Hepatic stellate cell (primary cell): ENCODE measurements at regions not wholly inside any gene's neighbourhood (a gene's known extent, or its start where the extent isn't known, plus 50 kb on each side); places are given as distances from the start of the nearest gene placed in this dataset.

Experiments used
- DNase-seq: peaks from one replicate; pipeline ENCODE4 v3.0.0; 2011; ENCODE audit warnings: low spot score

DNA sequence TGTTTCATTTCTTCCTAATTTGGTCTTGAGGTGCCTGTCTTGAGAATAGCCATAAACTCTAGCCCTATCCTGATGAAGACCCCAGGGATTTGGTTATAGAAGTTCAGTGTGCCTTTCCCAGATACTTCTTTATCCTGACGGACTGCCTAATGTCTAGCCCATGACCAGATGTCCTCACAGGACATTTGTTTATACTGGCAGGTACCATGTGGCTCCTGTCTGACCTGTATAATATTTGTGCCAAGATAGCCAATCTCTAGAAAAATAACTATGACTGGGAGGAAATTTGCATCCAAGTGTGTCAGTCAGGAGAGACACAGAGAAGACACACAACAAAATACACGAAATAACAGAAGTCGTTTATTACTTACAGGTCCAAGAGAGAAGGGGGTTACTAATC is 69.2 kb upstream of the MIR17HG start:
- DNase-seq: no peak

- no peak for DNase-seq
Observed at GRCh38 chr13:91278888-91279287, 68.6 kb upstream of the MIR17HG start.

- no peak for DNase-seq
Observed at GRCh38 chr13:91280801-91281200, 66.7 kb upstream of the MIR17HG start.

GRCh38 chr13:91284335-91284734 is 63.2 kb upstream of the MIR17HG start:
- DNase-seq: no peak

GRCh38 chr13:91286317-91286716 is 61.2 kb upstream of the MIR17HG start:
- no peak for DNase-seq

- DNase-seq: no peak
Observed at GRCh38 chr13:91291078-91291477, 56.4 kb upstream of the MIR17HG start.

- no peak for DNase-seq
Observed at GRCh38 chr13:91292630-91293221, 54.8 kb upstream of the MIR17HG start.

GRCh38 chr13:91295712-91296410 is 51.6 kb upstream of the MIR17HG start:
- no peak for DNase-seq

DNA sequence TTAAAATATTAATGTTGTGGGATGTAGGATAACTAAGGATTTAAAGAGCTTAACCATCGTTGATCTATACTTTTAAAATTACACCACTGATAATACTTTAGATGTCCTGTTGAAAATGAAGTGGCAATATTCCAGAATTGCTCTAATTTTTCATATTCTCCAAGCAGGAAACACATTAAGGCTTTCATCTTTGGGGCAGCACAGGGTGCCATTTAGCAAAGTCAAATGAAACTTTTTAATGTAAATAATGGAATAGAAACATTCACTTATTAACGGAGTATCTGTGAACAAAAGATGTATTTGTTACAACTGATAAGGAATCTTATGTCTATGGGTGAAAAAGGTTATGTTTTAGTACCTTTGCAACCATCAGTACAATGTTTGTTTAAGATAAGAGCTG is 50.0 kb upstream of the MIR17HG start:
- DNase-seq: no peak
